Lower lobe of right lung (tissue), 2 donors: ENCODE measurements at regions not wholly inside any gene's neighbourhood (a gene's known extent, or its start where the extent isn't known, plus 50 kb on each side); places are given as distances from the start of the nearest gene placed in this dataset.

Experiments used
- ATAC-seq, 2 donors: fragments of 200-7000 bp; cut with Tn5 transposase; one replicate each; pipeline ENCODE4 v1.9.1; 2020 to 2022; ENCODE audit warnings: mild to moderate bottlenecking in 2 of 2, moderate library complexity in 2 of 2
- DNase-seq: peaks from one replicate; pipeline ENCODE4 v3.0.0-alpha.2; 2020
- H3K27ac ChIP-seq: fragments of 200-600 bp; one replicate; pipeline ENCODE4 v1.8.0; 2022
- H3K27me3 ChIP-seq: fragments of 200-600 bp; one replicate; pipeline ENCODE4 v1.8.0; 2022; ENCODE audit warnings: low read depth
- H3K36me3 ChIP-seq: fragments of 200-600 bp; one replicate; pipeline ENCODE4 v1.8.0; 2022; ENCODE audit warnings: mild to moderate bottlenecking
- H3K4me1 ChIP-seq: fragments of 200-600 bp; one replicate; pipeline ENCODE4 v1.8.0; 2022
- H3K4me3 ChIP-seq: fragments of 200-600 bp; one replicate; pipeline ENCODE4 v1.8.0; 2022; ENCODE audit warnings: mild to moderate bottlenecking
- H3K9me3 ChIP-seq: fragments of 200-600 bp; one replicate; pipeline ENCODE4 v1.8.0; 2022
- CTCF ChIP-seq: fragments of 200-600 bp; IDR thresholded peaks from one replicate; pipeline ENCODE4 v1.8.0; 2022; ENCODE audit warnings: antibody characterized with exemption, mild to moderate bottlenecking
- intact Hi-C: fragments of 100-400 bp; cut with DNase I; formaldehyde crosslinking; loops from one replicate; pipeline ENCODE4 v1.11.0; 2022
- donor health status: DM: no; HTN: yes; CAD: no; lungs with severe emphysema.

GRCh38 chr18:61618816-61619215 is 274.0 kb downstream of the RNF152 start:
- ATAC-seq (no peak), DNase-seq (no peak)
- H3K27ac ChIP-seq: no peak overlapping the region
- no peak for TF ChIP-seq CTCF
- no peaks in the 10 kb centered on the region for H3K9me3 ChIP-seq
- H3K4me3 ChIP-seq: no peak overlapping the region
- H3K36me3 ChIP-seq: no peaks in the 10 kb centered on the region
- no peaks in the 10 kb centered on the region for H3K27me3 ChIP-seq
- no peaks in the 10 kb centered on the region for H3K4me1 ChIP-seq
- intact Hi-C loops: no loop called here

GRCh38 chr18:61616111-61616610 is 276.6 kb downstream of the RNF152 start:
- ATAC-seq (no peak), DNase-seq (no peak)
- H3K27ac ChIP-seq: no peak overlapping the region
- intact Hi-C loops: no loop called here
- no peak overlapping the region for H3K4me3 ChIP-seq
- H3K9me3 ChIP-seq: no peaks in the 10 kb centered on the region
- H3K36me3 ChIP-seq: no peaks in the 10 kb centered on the region
- H3K4me1 ChIP-seq: no peaks in the 10 kb centered on the region
- no peaks in the 10 kb centered on the region for H3K27me3 ChIP-seq
- TF ChIP-seq CTCF: no peak

- no peaks in the 10 kb centered on the region for H3K36me3 ChIP-seq
- no peak overlapping the region for H3K27ac ChIP-seq
- H3K27me3 ChIP-seq: no peaks in the 10 kb centered on the region
- TF ChIP-seq CTCF: no peak
- ATAC-seq (no peak), DNase-seq (no peak)
- H3K4me1 ChIP-seq: peaks cover 8% of the 10 kb centered on the region
- H3K9me3 ChIP-seq: no peaks in the 10 kb centered on the region
- no peak overlapping the region for H3K4me3 ChIP-seq
- intact Hi-C loops: no loop called here
These were observed 279.3 kb downstream of the CDH20 start for GRCh38 chr18:61612517-61612916.

- ATAC-seq (no peak), DNase-seq (no peak)
- Histone ChIP-seq H3K27me3 (no peaks in the 10 kb centered on the region), H3K27ac (no peak overlapping the region), H3K36me3 (no peaks in the 10 kb centered on the region), H3K4me1 (peaks cover 23% of the 10 kb centered on the region), H3K4me3 (no peak overlapping the region), H3K9me3 (no peaks in the 10 kb centered on the region)
- intact Hi-C loops: no loop called here
- no peak for TF ChIP-seq CTCF
These were observed 275.9 kb downstream of the CDH20 start for GRCh38 chr18:61609131-61609530.

- TF ChIP-seq CTCF: no peak
- no peaks in the 10 kb centered on the region for H3K9me3 ChIP-seq
- no peaks in the 10 kb centered on the region for H3K27me3 ChIP-seq
- H3K4me3 ChIP-seq: no peak overlapping the region
- peaks cover 23% of the 10 kb centered on the region for H3K4me1 ChIP-seq
- intact Hi-C loops: no loop called here
- H3K27ac ChIP-seq: peak overlapping the region; percentile 2
- no peak for ATAC-seq
- no peak for DNase-seq
- H3K36me3 ChIP-seq: no peaks in the 10 kb centered on the region
These were observed 275.1 kb downstream of the CDH20 start for GRCh38 chr18:61608316-61608715.

- Histone ChIP-seq H3K36me3 (no peaks in the 10 kb centered on the region), H3K27ac (peak overlapping the region; percentile 2), H3K9me3 (no peaks in the 10 kb centered on the region), H3K4me1 (peaks cover 23% of the 10 kb centered on the region), H3K27me3 (no peaks in the 10 kb centered on the region), H3K4me3 (no peak overlapping the region)
- TF ChIP-seq CTCF: no peak
- no peak for DNase-seq
- ATAC-seq: no peak
- intact Hi-C loops: no loop called here
These were observed 274.6 kb downstream of the CDH20 start for GRCh38 chr18:61607867-61608266.
